ENCODE measurements at regions not wholly inside any gene's neighbourhood (a gene's known extent, or its start where the extent isn't known, plus 50 kb on each side); places are given as distances from the start of the nearest gene placed in this dataset.

GRCh38 chr2:239506961-239507360, 106.1 kb upstream of the HDAC4 start:
- Histone ChIP-seq H3K27ac (no peak overlapping the region), H3K9me3 (no peaks in the 10 kb centered on the region), H3K27me3 (no peaks in the 10 kb centered on the region), H3K4me3 (no peak overlapping the region), H3K4me1 (peaks cover 8% of the 10 kb centered on the region), H3K36me3 (no peaks in the 10 kb centered on the region)
- 90% methylated on average over 19 of the region's 19 CpGs for WGBS
- no peak for TF ChIP-seq POLR2A (IDR thresholded peaks at IDR 0.05)
- no peak for TF ChIP-seq CTCF (IDR thresholded peaks at IDR 0.05)
- TF ChIP-seq POLR2AphosphoS5 (IDR thresholded peaks at IDR 0.05): no peak
- no peak for TF ChIP-seq EP300 (IDR thresholded peaks at IDR 0.05)
- DNase-seq (ENCODE audit: low spot score in 2 of 2): no peak

- WGBS: 76% methylated on average over 29 of the region's 29 CpGs
- H3K27me3 ChIP-seq: no peaks in the 10 kb centered on the region
- H3K36me3 ChIP-seq: no peaks in the 10 kb centered on the region
Measured at GRCh38 chr2:239506101-239506857, 105.5 kb upstream of the HDAC4 start.

GRCh38 chr2:239504643-239505235, 103.9 kb upstream of the HDAC4 start:
- H3K27ac ChIP-seq: no peak overlapping the region
- no peaks in the 10 kb centered on the region for H3K36me3 ChIP-seq
- DNase-seq (ENCODE audit: low spot score in 2 of 2): no peak
- no peaks in the 10 kb centered on the region for H3K9me3 ChIP-seq
- no peaks in the 10 kb centered on the region for H3K27me3 ChIP-seq
- no peak for TF ChIP-seq POLR2AphosphoS5 (IDR thresholded peaks at IDR 0.05)
- TF ChIP-seq POLR2A (IDR thresholded peaks at IDR 0.05): no peak
- no peak for TF ChIP-seq EP300 (IDR thresholded peaks at IDR 0.05)
- no peak for TF ChIP-seq CTCF (IDR thresholded peaks at IDR 0.05)
- 79% methylated on average over 13 of the region's 16 CpGs for WGBS
- no peak overlapping the region for H3K4me3 ChIP-seq
- H3K4me1 ChIP-seq: peaks cover 14% of the 10 kb centered on the region

More at GRCh38 chr2:239506101-239506857, 105.5 kb upstream of the HDAC4 start:
- no peak for DNase-seq (ENCODE audit: low spot score in 2 of 2)
- Histone ChIP-seq H3K27ac (no peak overlapping the region), H3K4me1 (peaks cover 8% of the 10 kb centered on the region), H3K4me3 (no peak overlapping the region), H3K9me3 (no peaks in the 10 kb centered on the region)
- TF ChIP-seq EP300 (IDR thresholded peaks at IDR 0.05): no peak
- TF ChIP-seq POLR2AphosphoS5 (IDR thresholded peaks at IDR 0.05): no peak
- no peak for TF ChIP-seq CTCF (IDR thresholded peaks at IDR 0.05)
- no peak for TF ChIP-seq POLR2A (IDR thresholded peaks at IDR 0.05)

- H3K27me3 ChIP-seq: peaks cover 3% of the 10 kb centered on the region
- no peak for DNase-seq (ENCODE audit: low spot score in 2 of 2)
- H3K9me3 ChIP-seq: no peaks in the 10 kb centered on the region
- H3K27ac ChIP-seq: no peak overlapping the region
- 96% methylated on average over 18 of the region's 19 CpGs for WGBS
- no peaks in the 10 kb centered on the region for H3K36me3 ChIP-seq
- TF ChIP-seq POLR2AphosphoS5 (IDR thresholded peaks at IDR 0.05) (no peak), CTCF (IDR thresholded peaks at IDR 0.05) (no peak), POLR2A (IDR thresholded peaks at IDR 0.05) (no peak), EP300 (IDR thresholded peaks at IDR 0.05) (no peak)
- peaks cover 20% of the 10 kb centered on the region for H3K4me1 ChIP-seq
- H3K4me3 ChIP-seq: no peak overlapping the region
Measured at GRCh38 chr2:239502430-239503186, 101.8 kb upstream of the HDAC4 start.

Data from suprapubic skin (tissue), 4 donors.